SK-N-SH (cell line): ENCODE measurements at regions not wholly inside any gene's neighbourhood (a gene's known extent, or its start where the extent isn't known, plus 50 kb on each side); places are given as distances from the start of the nearest gene placed in this dataset.

Experiments used
- CTCF ChIA-PET: fragments of 300-600, 350-600 bp; formaldehyde crosslinking; extraction: SDS; loops from one replicate; lab custom pipeline; 2021; lab: Yijun Ruan, JAX
- POLR2A ChIA-PET: fragments of 350-600 bp; sonication (Branson Sonifier 250); formaldehyde crosslinking; extraction: SDS; loops from one replicate; lab custom pipeline; 2020; ENCODE audit warnings: antibody characterized with exemption, inconsistent platforms; lab: Yijun Ruan, JAX
- DNase-seq: peaks from one replicate; pipeline ENCODE4 v3.0.0; 2012
- H2AFZ ChIP-seq: fragments of 200-600 bp; sonication (generic); 2 replicates; pipeline ENCODE4 v1.8.1; 2016; ENCODE audit warnings: antibody characterized with exemption, mild to moderate bottlenecking, low read depth
- H3F3A ChIP-seq: fragments of 200-600 bp; sonication (generic); replicated peaks from 2 replicates; pipeline ENCODE3; 2016; ENCODE audit warnings: antibody characterized with exemption, mild to moderate bottlenecking; ENCODE audit not compliant: insufficient read depth
- H3K27ac ChIP-seq, 2 experiments: fragments of 200-500 bp in 1 of 2; fragments of 200-600 bp in 1 of 2; sonication (Bioruptor generic) in 1 of 2; sonication (generic), shearing (Covaris generic) in 1 of 2; 2 replicates each; pipeline versions ENCODE4 v1.5.1 to v1.6.1; 2014 to 2016; ENCODE audit warnings: low read depth in 2 of 2, inconsistent platforms in 1 of 2, low read length in 1 of 2, mild to moderate bottlenecking in 1 of 2, mixed read lengths in 1 of 2
- H3K27me3 ChIP-seq: fragments of 200-600 bp; sonication (generic), shearing (Covaris generic); 2 replicates; pipeline ENCODE4 v1.6.1; 2016; ENCODE audit warnings: mixed run types; ENCODE audit not compliant: insufficient read depth
- H3K36me3 ChIP-seq, 2 experiments: fragments of 200-500 bp in 1 of 2; fragments of 200-600 bp in 1 of 2; sonication (Bioruptor generic) in 1 of 2; sonication (generic) in 1 of 2; replicated peaks in 1 of 2; 2 replicates each; pipeline versions ENCODE3 to v1.5.1; 2014 to 2016; ENCODE audit warnings: low read length in 1 of 2, mild to moderate bottlenecking in 1 of 2; ENCODE audit not compliant: insufficient read depth in 2 of 2, control insufficient read depth in 1 of 2
- H3K4me1 ChIP-seq, 2 experiments: fragments of 200-500 bp in 1 of 2; fragments of 200-600 bp in 1 of 2; sonication (Bioruptor generic) in 1 of 2; sonication (generic), shearing (Covaris generic) in 1 of 2; 2 replicates each; pipeline versions ENCODE4 v1.5.1 to v1.6.1; 2014 to 2016; ENCODE audit warnings: low read depth in 1 of 2, low read length in 1 of 2, mixed run types in 1 of 2; ENCODE audit not compliant: insufficient read depth in 2 of 2, control insufficient read depth in 1 of 2
- H3K4me2 ChIP-seq: fragments of 200-600 bp; sonication (generic), shearing (Covaris generic); 2 replicates; pipeline ENCODE4 v1.6.1; 2017; ENCODE audit warnings: mixed run types
- H3K4me3 ChIP-seq, 2 experiments: fragments of 200-500 bp in 1 of 2; fragments of 200-600 bp in 1 of 2; sonication (Bioruptor generic) in 1 of 2; sonication (generic), shearing (Covaris generic) in 1 of 2; 2 replicates each; pipeline versions ENCODE4 v1.5.1 to v1.8.1; 2014 to 2016; ENCODE audit warnings: low read depth in 2 of 2, inconsistent platforms in 1 of 2, low read length in 1 of 2, mild to moderate bottlenecking in 1 of 2, mixed read lengths in 1 of 2, moderate library complexity in 1 of 2
- H3K79me2 ChIP-seq: fragments of 200-600 bp; sonication (generic); 2 replicates; pipeline ENCODE4 v1.8.1; 2017; ENCODE audit warnings: mild to moderate bottlenecking; ENCODE audit not compliant: insufficient read depth
- H3K9ac ChIP-seq: fragments of 200-600 bp; sonication (generic); 2 replicates; pipeline ENCODE4 v1.6.1; 2017; ENCODE audit warnings: mixed run types
- H3K9me2 ChIP-seq: fragments of 200-600 bp; sonication (generic); 2 replicates; pipeline ENCODE4 v1.6.1; 2017; ENCODE audit warnings: mixed run types
- H3K9me3 ChIP-seq: fragments of 200-600 bp; sonication (generic); 2 replicates; pipeline ENCODE4 v1.6.1; 2017; ENCODE audit warnings: mixed run types, mild to moderate bottlenecking, moderate library complexity
- H4K20me1 ChIP-seq: fragments of 200-600 bp; sonication (generic); 2 replicates; pipeline ENCODE4 v1.6.1; 2017; ENCODE audit warnings: mild to moderate bottlenecking, mixed run types; ENCODE audit not compliant: insufficient read depth
- CHD2 ChIP-seq: fragments of 150-350 bp; IDR thresholded peaks from 2 replicates; pipeline ENCODE4 v1.6.1; 2018; ENCODE audit warnings: low read length; ENCODE audit not compliant: partially characterized antibody
- ELF1 ChIP-seq: IDR thresholded peaks from 2 replicates; pipeline ENCODE4 v1.4.0; 2012
- FOSL2 ChIP-seq: IDR thresholded peaks from 2 replicates; pipeline ENCODE4 v1.4.0; 2012; ENCODE audit warnings: low read depth, mild to moderate bottlenecking, moderate library complexity, borderline replicate concordance
- GATA2 ChIP-seq: sonication (generic); formaldehyde crosslinking; IDR thresholded peaks from 2 replicates; pipeline ENCODE4 v1.5.0; 2020; ENCODE audit warnings: mild to moderate bottlenecking, missing genetic modification reagents
- MEF2A ChIP-seq: IDR thresholded peaks from 2 replicates; pipeline ENCODE4 v1.4.0; 2012; ENCODE audit warnings: low read depth, borderline replicate concordance
- MXI1 ChIP-seq: IDR thresholded peaks from 2 replicates; pipeline ENCODE4 v1.6.1; 2012; ENCODE audit warnings: mild to moderate bottlenecking, low read depth, low read length, improper control_type of control experiment
- NFIC ChIP-seq: IDR thresholded peaks from 2 replicates; pipeline ENCODE4 v1.4.0; 2012; ENCODE audit warnings: borderline replicate concordance
- NRF1 ChIP-seq: IDR thresholded peaks from 2 replicates; pipeline ENCODE4 v1.6.1; 2012; ENCODE audit warnings: low read depth, mild to moderate bottlenecking, low read length
- RAD21 ChIP-seq: IDR thresholded peaks from 2 replicates; pipeline ENCODE4 v1.6.1; 2012; ENCODE audit warnings: mild to moderate bottlenecking, low read length
- SIN3A ChIP-seq: IDR thresholded peaks from 2 replicates; pipeline ENCODE4 v1.6.1; 2012; ENCODE audit warnings: low read depth, mild to moderate bottlenecking, low read length, moderate library complexity, borderline replicate concordance
- TEAD4 ChIP-seq: IDR thresholded peaks from 2 replicates; pipeline ENCODE4 v1.4.0; 2012; ENCODE audit warnings: mild to moderate bottlenecking, borderline replicate concordance; ENCODE audit not compliant: insufficient read depth
- YY1 ChIP-seq: IDR thresholded peaks from 2 replicates; pipeline ENCODE4 v1.4.0; 2012; ENCODE audit warnings: low read depth, mild to moderate bottlenecking
- WGBS: methylation state at CpG from one replicate; pipeline ENCODE4 v1.1.6; 2017; ENCODE audit warnings: low lambda C conversion rate; 5-methylcytosine and 5-hydroxymethylcytosine counted together
- TF ChIP-seq, protein P1 (sequence below): IDR thresholded peaks from 2 replicates; pipeline ENCODE4; 2012
- TF ChIP-seq, protein P2 (sequence below): fragments of 200-600 bp; sonication (generic); IDR thresholded peaks from 2 replicates; pipeline ENCODE4 v1.6.1; 2017; ENCODE audit warnings: antibody characterized with exemption, mild to moderate bottlenecking, moderate library complexity
- TF ChIP-seq, protein P3 (sequence below): fragments of 150-350 bp; IDR thresholded peaks from 2 replicates; pipeline ENCODE4 v1.6.1; 2017; ENCODE audit warnings: antibody characterized with exemption, low read length, low read depth, borderline replicate concordance
- TF ChIP-seq, protein P4 (sequence below): IDR thresholded peaks from 2 replicates; pipeline ENCODE4 v1.6.1; 2012; ENCODE audit warnings: mild to moderate bottlenecking, low read depth, low read length, moderate library complexity

DNA sequence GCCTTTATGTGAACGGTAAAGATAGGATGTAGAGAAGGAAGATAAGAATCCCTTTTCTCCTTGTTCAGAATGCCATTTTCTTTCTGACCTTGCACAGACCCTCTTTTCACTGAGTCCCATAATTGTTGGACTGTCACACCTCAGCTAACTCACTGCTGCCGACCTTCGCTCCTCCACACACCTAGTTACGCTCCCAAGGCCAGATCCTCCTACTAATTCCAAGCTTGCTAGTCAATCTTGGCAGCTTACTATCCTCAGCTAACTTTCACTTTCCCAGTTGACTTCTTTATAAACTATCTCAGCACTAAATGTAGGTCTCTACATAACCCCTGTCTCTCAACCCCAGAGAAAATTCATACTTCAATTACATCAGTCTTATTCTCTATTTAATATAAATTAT lies 471.8 kb upstream of the PRMT6 start:
- Histone ChIP-seq H4K20me1 (no peaks in the 10 kb centered on the region), H3K36me3 (no peaks in the 10 kb centered on the region), H3F3A (no peaks in the 10 kb centered on the region), H2AFZ (no peak overlapping the region), H3K27me3 (no peaks in the 10 kb centered on the region), H3K9me3 (no peaks in the 10 kb centered on the region), H3K4me3 (no peak overlapping the region), H3K79me2 (no peaks in the 10 kb centered on the region), H3K27ac (no peak overlapping the region), H3K9me2 (no peaks in the 10 kb centered on the region), H3K9ac (no peak overlapping the region), H3K4me2 (no peak overlapping the region), H3K4me1 (no peaks in the 10 kb centered on the region)
- CTCF ChIA-PET = no interaction called here
- TF ChIP-seq CHD2 = no peak
- TF ChIP-seq YY1 = no peak
- TF ChIP-seq GATA2 = no peak
- TF ChIP-seq FOSL2 = no peak
- TF ChIP-seq RAD21 = no peak
- no peak for TF ChIP-seq TEAD4
- no peak for TF ChIP-seq ELF1
- no peak for TF ChIP-seq NFIC
- TF ChIP-seq, protein P1, sequence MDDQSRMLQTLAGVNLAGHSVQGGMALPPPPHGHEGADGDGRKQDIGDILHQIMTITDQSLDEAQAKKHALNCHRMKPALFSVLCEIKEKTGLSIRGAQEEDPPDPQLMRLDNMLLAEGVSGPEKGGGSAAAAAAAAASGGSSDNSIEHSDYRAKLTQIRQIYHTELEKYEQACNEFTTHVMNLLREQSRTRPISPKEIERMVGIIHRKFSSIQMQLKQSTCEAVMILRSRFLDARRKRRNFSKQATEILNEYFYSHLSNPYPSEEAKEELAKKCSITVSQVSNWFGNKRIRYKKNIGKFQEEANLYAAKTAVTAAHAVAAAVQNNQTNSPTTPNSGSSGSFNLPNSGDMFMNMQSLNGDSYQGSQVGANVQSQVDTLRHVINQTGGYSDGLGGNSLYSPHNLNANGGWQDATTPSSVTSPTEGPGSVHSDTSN = no peak
- no peak for TF ChIP-seq MEF2A
- TF ChIP-seq, protein P2, sequence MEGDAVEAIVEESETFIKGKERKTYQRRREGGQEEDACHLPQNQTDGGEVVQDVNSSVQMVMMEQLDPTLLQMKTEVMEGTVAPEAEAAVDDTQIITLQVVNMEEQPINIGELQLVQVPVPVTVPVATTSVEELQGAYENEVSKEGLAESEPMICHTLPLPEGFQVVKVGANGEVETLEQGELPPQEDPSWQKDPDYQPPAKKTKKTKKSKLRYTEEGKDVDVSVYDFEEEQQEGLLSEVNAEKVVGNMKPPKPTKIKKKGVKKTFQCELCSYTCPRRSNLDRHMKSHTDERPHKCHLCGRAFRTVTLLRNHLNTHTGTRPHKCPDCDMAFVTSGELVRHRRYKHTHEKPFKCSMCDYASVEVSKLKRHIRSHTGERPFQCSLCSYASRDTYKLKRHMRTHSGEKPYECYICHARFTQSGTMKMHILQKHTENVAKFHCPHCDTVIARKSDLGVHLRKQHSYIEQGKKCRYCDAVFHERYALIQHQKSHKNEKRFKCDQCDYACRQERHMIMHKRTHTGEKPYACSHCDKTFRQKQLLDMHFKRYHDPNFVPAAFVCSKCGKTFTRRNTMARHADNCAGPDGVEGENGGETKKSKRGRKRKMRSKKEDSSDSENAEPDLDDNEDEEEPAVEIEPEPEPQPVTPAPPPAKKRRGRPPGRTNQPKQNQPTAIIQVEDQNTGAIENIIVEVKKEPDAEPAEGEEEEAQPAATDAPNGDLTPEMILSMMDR = no peak
- TF ChIP-seq, protein P3, sequence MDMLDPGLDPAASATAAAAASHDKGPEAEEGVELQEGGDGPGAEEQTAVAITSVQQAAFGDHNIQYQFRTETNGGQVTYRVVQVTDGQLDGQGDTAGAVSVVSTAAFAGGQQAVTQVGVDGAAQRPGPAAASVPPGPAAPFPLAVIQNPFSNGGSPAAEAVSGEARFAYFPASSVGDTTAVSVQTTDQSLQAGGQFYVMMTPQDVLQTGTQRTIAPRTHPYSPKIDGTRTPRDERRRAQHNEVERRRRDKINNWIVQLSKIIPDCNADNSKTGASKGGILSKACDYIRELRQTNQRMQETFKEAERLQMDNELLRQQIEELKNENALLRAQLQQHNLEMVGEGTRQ = no peak
- TF ChIP-seq, protein P4, sequence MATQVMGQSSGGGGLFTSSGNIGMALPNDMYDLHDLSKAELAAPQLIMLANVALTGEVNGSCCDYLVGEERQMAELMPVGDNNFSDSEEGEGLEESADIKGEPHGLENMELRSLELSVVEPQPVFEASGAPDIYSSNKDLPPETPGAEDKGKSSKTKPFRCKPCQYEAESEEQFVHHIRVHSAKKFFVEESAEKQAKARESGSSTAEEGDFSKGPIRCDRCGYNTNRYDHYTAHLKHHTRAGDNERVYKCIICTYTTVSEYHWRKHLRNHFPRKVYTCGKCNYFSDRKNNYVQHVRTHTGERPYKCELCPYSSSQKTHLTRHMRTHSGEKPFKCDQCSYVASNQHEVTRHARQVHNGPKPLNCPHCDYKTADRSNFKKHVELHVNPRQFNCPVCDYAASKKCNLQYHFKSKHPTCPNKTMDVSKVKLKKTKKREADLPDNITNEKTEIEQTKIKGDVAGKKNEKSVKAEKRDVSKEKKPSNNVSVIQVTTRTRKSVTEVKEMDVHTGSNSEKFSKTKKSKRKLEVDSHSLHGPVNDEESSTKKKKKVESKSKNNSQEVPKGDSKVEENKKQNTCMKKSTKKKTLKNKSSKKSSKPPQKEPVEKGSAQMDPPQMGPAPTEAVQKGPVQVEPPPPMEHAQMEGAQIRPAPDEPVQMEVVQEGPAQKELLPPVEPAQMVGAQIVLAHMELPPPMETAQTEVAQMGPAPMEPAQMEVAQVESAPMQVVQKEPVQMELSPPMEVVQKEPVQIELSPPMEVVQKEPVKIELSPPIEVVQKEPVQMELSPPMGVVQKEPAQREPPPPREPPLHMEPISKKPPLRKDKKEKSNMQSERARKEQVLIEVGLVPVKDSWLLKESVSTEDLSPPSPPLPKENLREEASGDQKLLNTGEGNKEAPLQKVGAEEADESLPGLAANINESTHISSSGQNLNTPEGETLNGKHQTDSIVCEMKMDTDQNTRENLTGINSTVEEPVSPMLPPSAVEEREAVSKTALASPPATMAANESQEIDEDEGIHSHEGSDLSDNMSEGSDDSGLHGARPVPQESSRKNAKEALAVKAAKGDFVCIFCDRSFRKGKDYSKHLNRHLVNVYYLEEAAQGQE = no peak
- TF ChIP-seq SIN3A = no peak
- no peak for TF ChIP-seq MXI1
- no peak for TF ChIP-seq NRF1
- WGBS = 44% methylated on average over 4 of the region's 4 CpGs
- POLR2A ChIA-PET = no interaction called here
- no peak for DNase-seq
